ENCODE measurements at regions not wholly inside any gene's neighbourhood (a gene's known extent, or its start where the extent isn't known, plus 50 kb on each side); places are given as distances from the start of the nearest gene placed in this dataset.

DNA sequence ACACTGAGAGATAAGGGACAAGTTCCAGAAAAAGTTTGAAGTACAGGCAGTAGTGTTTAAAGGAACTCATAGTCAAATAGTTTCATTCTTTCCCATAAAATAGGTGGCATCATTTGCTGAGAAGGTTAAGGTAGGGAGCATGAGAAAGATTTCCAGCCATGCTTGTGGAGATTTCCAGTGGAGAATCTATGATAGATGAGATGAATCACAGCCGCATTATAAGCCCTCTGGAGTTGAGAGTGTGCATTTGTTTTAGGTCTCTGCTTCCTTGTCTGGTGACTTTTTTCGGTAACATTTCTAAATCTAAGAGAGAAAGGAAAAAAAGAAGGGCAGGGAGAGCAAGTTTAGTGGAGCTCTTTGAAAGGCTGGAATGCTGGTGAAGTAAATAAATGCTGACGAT is 108.7 kb downstream of the DISP1 start:
- Histone ChIP-seq H4K20me1 (ENCODE audit: insufficient read depth) (no peaks in the 10 kb centered on the region), H3K9me2 (no peaks in the 10 kb centered on the region), H3K36me3 (replicated peaks in 1 of 2; ENCODE audit: control insufficient read depth in 1 of 2, insufficient read depth in 2 of 2, low read length in 1 of 2) (no peaks in the 10 kb centered on the region), H3K27ac (ENCODE audit: low read depth in 2 of 2, low read length in 1 of 2) (no peak overlapping the region), H3K4me3 (ENCODE audit: low read depth in 2 of 2, low read length in 1 of 2) (no peak overlapping the region), H3F3A (replicated peaks; ENCODE audit: insufficient read depth) (peaks cover 8% of the 10 kb centered on the region), H3K4me2 (no peak overlapping the region), H2AFZ (ENCODE audit: low read depth) (no peak overlapping the region), H3K27me3 (ENCODE audit: insufficient read depth) (no peaks in the 10 kb centered on the region), H3K79me2 (ENCODE audit: insufficient read depth) (no peaks in the 10 kb centered on the region), H3K9me3 (no peaks in the 10 kb centered on the region), H3K9ac (no peak overlapping the region), H3K4me1 (ENCODE audit: control insufficient read depth in 1 of 2, insufficient read depth in 2 of 2, low read depth in 1 of 2, low read length in 1 of 2) (peaks cover 5 to 13% of the 10 kb centered on the region in 2 experiments; a peak in 2 of 4 replicates)
- ChIA-PET CTCF (no interaction called here), POLR2A (no interaction called here)
- WGBS (ENCODE audit: low lambda C conversion rate), result 93% methylated on average over 3 of the region's 3 CpGs
- TF ChIP-seq, protein P1, sequence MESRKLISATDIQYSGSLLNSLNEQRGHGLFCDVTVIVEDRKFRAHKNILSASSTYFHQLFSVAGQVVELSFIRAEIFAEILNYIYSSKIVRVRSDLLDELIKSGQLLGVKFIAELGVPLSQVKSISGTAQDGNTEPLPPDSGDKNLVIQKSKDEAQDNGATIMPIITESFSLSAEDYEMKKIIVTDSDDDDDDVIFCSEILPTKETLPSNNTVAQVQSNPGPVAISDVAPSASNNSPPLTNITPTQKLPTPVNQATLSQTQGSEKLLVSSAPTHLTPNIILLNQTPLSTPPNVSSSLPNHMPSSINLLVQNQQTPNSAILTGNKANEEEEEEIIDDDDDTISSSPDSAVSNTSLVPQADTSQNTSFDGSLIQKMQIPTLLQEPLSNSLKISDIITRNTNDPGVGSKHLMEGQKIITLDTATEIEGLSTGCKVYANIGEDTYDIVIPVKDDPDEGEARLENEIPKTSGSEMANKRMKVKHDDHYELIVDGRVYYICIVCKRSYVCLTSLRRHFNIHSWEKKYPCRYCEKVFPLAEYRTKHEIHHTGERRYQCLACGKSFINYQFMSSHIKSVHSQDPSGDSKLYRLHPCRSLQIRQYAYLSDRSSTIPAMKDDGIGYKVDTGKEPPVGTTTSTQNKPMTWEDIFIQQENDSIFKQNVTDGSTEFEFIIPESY (IDR thresholded peaks at IDR 0.05; ENCODE audit: borderline replicate concordance, low read depth), result no peak
- TF ChIP-seq FOXJ3 (CRISPR knock-in tag; IDR thresholded peaks at IDR 0.05), result no peak
- TF ChIP-seq, protein P2, sequence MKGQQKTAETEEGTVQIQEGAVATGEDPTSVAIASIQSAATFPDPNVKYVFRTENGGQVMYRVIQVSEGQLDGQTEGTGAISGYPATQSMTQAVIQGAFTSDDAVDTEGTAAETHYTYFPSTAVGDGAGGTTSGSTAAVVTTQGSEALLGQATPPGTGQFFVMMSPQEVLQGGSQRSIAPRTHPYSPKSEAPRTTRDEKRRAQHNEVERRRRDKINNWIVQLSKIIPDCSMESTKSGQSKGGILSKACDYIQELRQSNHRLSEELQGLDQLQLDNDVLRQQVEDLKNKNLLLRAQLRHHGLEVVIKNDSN (IDR thresholded peaks at IDR 0.05; ENCODE audit: borderline replicate concordance, low read depth), result no peak
- no peak for TF ChIP-seq MEF2A (IDR thresholded peaks at IDR 0.05; ENCODE audit: borderline replicate concordance, low read depth)
- no peak for TF ChIP-seq NRF1 (IDR thresholded peaks at IDR 0.05; ENCODE audit: low read depth, low read length)
- TF ChIP-seq RXRA (IDR thresholded peaks at IDR 0.05; ENCODE audit: borderline replicate concordance, low read depth), result no peak
- no peak for TF ChIP-seq YY1 (IDR thresholded peaks at IDR 0.05; ENCODE audit: low read depth)
- no peak for TF ChIP-seq GABPA (IDR thresholded peaks at IDR 0.05; ENCODE audit: low read depth)
- no peak for TF ChIP-seq RAD21 (IDR thresholded peaks at IDR 0.05; ENCODE audit: low read length)
- DNase-seq, result no peak

DNA sequence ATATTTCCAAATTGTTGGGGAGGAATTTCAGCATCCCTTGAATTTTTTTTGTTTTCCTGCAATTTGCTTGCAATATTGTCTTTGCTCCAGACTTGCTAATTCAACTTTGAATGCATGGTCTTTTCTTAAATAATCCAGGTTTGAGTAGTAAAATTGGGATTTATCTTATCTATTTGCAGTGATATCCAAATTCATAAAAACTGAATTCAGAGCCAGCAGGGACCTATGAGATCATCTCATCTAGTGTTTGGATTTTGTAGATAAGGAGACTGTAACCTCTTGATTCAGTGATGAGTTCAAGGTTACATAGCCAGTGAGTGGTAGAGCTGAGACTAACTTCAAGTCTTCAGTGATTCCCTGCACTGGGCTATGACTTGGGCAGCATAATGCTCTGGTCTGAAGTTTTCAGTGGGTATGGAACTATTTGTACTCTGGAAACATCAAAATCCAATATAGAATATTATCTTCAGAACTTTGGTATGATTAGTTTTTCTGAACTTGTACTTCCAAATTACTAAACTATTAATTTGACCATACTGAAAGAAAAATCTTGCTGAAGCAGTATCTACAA is 109.4 kb downstream of the DISP1 start:
- H3F3A ChIP-seq (replicated peaks; ENCODE audit: insufficient read depth), result peaks cover 8% of the 10 kb centered on the region
- POLR2A ChIA-PET, result no interaction called here
- no peaks in the 10 kb centered on the region for H3K27me3 ChIP-seq (ENCODE audit: insufficient read depth)
- H3K9me2 ChIP-seq, result no peaks in the 10 kb centered on the region
- H3K9me3 ChIP-seq, result no peaks in the 10 kb centered on the region
- H4K20me1 ChIP-seq (ENCODE audit: insufficient read depth), result no peaks in the 10 kb centered on the region
- H3K4me3 ChIP-seq (ENCODE audit: low read depth in 2 of 2, low read length in 1 of 2), result no peak overlapping the region
- no peak overlapping the region for H3K27ac ChIP-seq (ENCODE audit: low read depth in 2 of 2, low read length in 1 of 2)
- H3K79me2 ChIP-seq (ENCODE audit: insufficient read depth), result no peaks in the 10 kb centered on the region
- H3K9ac ChIP-seq, result no peak overlapping the region
- no peak overlapping the region for H2AFZ ChIP-seq (ENCODE audit: low read depth)
- no peak for DNase-seq
- peaks cover 5 to 9% of the 10 kb centered on the region in 2 experiments; a peak in 2 of 4 replicates for H3K4me1 ChIP-seq (ENCODE audit: control insufficient read depth in 1 of 2, insufficient read depth in 2 of 2, low read depth in 1 of 2, low read length in 1 of 2)
- no peak overlapping the region for H3K4me2 ChIP-seq
- no peaks in the 10 kb centered on the region for H3K36me3 ChIP-seq (replicated peaks in 1 of 2; ENCODE audit: control insufficient read depth in 1 of 2, insufficient read depth in 2 of 2, low read length in 1 of 2)
- CTCF ChIA-PET, result no interaction called here
- TF ChIP-seq NFIC (IDR thresholded peaks at IDR 0.05; ENCODE audit: borderline replicate concordance) (no peak), TCF12 (IDR thresholded peaks at IDR 0.05) (no peak), FOXJ3 (CRISPR knock-in tag; IDR thresholded peaks at IDR 0.05) (no peak), MXI1 (IDR thresholded peaks at IDR 0.05; ENCODE audit: low read depth, low read length) (no peak), SIN3A (IDR thresholded peaks at IDR 0.05; ENCODE audit: borderline replicate concordance, low read depth, low read length) (no peak), SMC3 (IDR thresholded peaks at IDR 0.05; ENCODE audit: low read depth, low read length) (no peak), RXRA (IDR thresholded peaks at IDR 0.05; ENCODE audit: borderline replicate concordance, low read depth) (no peak), YY1 (IDR thresholded peaks at IDR 0.05; ENCODE audit: low read depth) (no peak), TAF1 (IDR thresholded peaks at IDR 0.05; ENCODE audit: borderline replicate concordance, low read depth, low read length) (no peak), RFX5 (IDR thresholded peaks at IDR 0.05; ENCODE audit: low read length) (no peak), FOXM1 (IDR thresholded peaks at IDR 0.05; ENCODE audit: low read depth) (no peak)
- TF ChIP-seq, protein P1 (IDR thresholded peaks at IDR 0.05; ENCODE audit: borderline replicate concordance, low read depth), result no peak
- TF ChIP-seq, protein P3, sequence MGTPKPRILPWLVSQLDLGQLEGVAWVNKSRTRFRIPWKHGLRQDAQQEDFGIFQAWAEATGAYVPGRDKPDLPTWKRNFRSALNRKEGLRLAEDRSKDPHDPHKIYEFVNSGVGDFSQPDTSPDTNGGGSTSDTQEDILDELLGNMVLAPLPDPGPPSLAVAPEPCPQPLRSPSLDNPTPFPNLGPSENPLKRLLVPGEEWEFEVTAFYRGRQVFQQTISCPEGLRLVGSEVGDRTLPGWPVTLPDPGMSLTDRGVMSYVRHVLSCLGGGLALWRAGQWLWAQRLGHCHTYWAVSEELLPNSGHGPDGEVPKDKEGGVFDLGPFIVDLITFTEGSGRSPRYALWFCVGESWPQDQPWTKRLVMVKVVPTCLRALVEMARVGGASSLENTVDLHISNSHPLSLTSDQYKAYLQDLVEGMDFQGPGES (IDR thresholded peaks at IDR 0.05; ENCODE audit: low read depth, low read length), result no peak
- TF ChIP-seq, protein P4, sequence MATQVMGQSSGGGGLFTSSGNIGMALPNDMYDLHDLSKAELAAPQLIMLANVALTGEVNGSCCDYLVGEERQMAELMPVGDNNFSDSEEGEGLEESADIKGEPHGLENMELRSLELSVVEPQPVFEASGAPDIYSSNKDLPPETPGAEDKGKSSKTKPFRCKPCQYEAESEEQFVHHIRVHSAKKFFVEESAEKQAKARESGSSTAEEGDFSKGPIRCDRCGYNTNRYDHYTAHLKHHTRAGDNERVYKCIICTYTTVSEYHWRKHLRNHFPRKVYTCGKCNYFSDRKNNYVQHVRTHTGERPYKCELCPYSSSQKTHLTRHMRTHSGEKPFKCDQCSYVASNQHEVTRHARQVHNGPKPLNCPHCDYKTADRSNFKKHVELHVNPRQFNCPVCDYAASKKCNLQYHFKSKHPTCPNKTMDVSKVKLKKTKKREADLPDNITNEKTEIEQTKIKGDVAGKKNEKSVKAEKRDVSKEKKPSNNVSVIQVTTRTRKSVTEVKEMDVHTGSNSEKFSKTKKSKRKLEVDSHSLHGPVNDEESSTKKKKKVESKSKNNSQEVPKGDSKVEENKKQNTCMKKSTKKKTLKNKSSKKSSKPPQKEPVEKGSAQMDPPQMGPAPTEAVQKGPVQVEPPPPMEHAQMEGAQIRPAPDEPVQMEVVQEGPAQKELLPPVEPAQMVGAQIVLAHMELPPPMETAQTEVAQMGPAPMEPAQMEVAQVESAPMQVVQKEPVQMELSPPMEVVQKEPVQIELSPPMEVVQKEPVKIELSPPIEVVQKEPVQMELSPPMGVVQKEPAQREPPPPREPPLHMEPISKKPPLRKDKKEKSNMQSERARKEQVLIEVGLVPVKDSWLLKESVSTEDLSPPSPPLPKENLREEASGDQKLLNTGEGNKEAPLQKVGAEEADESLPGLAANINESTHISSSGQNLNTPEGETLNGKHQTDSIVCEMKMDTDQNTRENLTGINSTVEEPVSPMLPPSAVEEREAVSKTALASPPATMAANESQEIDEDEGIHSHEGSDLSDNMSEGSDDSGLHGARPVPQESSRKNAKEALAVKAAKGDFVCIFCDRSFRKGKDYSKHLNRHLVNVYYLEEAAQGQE (IDR thresholded peaks at IDR 0.05; ENCODE audit: low read depth, low read length), result no peak
